GM21447 (cell line): ENCODE measurements at regions not wholly inside any gene's neighbourhood (a gene's known extent, or its start where the extent isn't known, plus 50 kb on each side); places are given as distances from the start of the nearest gene placed in this dataset.

Experiments used
- ATAC-seq: cut with Tn5 transposase; IDR thresholded peaks from one replicate; pipeline ENCODE4 v1.9.1; 2021; ENCODE audit not compliant: unreplicated experiment

DNA sequence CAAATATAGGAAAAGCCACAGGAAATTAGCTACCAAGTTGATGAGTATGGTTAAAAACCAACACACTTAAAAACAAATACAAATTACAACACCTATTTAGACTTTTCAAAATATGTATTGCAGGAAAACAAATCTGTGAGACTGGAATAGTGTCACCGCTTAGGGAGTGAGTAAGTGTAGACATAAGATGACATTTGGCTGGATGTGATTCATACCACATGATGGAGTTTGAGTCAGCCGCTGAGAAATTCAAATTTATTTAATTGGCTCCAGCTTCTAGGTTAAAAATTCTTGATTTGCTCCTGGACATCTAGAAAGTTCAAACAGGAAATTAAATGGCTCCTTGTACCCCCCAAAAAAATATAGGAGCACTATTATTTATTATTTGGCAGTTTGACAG is 531.7 kb downstream of the SLITRK1 start:
- no peak for ATAC-seq

DNA sequence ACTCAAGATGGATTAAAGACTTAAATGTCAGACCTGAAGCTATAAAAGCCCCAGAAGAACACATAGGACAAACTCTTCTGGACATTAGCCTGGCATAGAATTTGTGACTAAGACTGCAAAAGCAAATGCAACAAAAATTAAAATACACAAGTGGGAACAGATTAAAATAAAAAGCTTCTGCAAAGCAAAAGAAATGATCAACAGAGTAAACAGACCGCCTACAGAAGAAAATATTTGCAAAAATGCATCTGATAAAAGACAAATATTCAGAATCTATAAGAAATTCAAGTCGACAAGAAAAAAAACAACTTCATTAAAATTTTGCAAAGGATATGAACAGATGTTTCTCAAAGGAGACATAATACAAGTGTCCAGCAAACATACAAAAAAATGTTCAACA is 537.8 kb downstream of the SLITRK1 start:
- no peak for ATAC-seq

DNA sequence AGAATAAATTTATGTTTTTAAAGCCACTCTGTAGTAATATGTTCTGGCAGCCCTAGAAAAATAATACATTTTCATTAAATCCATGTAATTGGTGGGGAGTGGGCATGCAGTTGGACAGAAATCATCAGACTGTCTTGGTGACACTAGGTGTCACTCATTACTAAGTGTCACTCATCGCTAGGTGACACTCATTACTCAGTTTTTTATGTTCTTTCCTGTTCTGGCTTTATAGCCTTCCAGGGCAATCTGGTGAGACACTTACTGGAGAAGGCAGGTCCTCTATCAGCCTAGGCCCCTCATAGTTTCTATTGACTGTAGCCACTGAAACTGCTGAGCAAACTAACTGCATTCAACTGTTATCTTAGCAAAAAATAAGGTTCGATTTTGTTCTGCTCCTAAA is 542.1 kb downstream of the SLITRK1 start:
- ATAC-seq, result no peak

DNA sequence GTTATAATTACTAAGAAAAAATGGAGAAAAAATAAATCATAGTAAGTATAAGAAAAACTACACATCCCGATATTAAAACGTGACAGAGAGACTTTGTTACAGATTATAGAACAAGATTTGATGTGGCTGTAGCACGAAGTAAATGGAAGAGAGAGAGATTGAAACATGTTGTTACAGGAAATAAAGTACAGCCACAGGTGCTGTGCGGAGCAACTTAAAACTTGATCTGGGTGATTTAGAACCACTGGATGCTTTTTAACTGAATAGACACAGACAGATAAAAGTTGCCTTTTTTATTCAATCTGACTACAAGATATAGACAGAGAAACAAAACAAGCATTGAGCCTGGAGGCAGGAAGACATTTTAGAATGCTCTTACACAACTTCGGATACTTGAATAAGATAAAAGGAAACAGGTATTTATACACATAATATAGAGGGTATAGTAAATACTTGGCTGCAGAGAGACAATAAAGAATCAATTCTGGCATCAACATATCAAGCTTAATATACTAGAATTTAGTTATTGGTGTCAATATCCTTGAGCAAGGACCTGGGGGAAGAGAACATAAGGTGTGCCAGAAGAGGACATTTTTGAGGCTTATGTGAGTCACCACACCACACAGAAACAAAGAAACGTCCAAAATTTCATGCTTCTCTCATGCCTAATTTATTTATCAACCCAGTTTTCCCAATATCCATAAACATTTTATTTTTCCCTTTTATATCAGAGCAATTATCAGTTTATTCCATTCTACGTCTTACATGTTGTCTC is 548.5 kb downstream of the SLITRK1 start:
- no peak for ATAC-seq

DNA sequence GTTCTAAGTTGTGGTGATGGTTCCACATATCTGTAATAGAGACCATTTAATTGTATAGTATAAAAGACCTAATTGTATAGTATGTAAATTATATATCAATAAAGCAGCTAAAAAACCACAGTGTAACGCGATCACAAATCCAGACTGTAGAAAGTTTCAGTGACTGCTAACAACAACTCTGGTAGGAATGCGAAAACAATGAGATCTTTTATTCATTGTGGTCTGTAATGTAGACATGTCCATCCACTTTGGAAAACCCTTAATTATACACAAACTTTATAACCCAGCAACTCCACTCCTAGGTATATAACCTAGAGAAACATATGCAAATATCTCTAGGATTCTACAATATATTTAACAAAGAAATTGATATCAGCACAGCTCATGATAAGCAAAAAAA is 549.5 kb downstream of the SLITRK1 start:
- ATAC-seq, result no peak

DNA sequence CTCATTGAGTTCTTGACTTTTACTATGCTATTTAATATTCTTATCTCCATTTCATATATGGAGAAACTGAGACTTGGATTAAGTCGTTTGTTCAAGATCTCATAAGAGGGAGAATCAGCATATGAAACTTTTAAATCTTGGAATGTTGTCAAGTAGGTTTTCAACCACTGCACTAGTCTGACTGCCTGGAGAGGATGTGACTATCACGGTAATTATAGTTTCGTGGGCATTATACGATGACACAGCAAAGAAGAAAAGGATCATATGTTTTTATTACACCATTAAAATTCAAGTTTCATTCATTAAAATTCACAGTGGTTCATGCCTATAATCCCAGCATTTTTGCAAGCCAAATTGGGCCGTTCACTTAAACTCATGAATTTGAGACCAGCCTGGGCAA is 555.2 kb downstream of the SLITRK1 start:
- ATAC-seq, result no peak

DNA sequence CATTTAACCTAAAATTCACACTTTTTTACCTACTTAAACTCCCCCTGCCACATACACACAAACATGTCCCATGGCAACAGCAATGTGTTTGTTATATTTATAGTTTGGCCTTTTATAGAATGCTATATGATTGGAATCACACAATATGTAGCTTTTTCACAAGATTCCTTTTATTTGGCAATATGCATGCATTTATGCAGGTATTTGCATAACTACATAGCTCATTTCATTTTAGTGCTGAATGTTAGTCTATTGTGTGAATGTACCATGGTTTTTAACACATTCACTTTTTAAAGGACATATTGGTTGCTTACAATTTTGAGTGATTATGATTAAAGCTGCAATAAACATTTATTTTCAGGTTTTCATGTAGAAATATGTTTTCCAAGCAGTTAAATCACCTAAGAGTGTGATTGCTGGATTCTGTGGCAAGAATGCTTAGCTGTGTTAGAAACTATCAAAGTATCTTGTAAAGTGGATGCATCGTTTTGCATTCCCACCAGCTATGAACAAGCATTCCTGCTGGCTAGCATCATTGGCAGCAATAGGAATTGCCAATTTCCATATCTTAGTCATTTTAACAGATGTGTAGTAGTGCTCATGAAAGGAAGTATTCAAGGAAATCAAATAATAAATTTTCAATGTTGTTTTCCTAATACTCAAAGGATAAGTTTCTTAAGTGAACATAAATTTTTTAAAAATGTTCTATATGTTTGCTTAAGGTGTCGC is 557.0 kb downstream of the SLITRK1 start:
- no peak for ATAC-seq

DNA sequence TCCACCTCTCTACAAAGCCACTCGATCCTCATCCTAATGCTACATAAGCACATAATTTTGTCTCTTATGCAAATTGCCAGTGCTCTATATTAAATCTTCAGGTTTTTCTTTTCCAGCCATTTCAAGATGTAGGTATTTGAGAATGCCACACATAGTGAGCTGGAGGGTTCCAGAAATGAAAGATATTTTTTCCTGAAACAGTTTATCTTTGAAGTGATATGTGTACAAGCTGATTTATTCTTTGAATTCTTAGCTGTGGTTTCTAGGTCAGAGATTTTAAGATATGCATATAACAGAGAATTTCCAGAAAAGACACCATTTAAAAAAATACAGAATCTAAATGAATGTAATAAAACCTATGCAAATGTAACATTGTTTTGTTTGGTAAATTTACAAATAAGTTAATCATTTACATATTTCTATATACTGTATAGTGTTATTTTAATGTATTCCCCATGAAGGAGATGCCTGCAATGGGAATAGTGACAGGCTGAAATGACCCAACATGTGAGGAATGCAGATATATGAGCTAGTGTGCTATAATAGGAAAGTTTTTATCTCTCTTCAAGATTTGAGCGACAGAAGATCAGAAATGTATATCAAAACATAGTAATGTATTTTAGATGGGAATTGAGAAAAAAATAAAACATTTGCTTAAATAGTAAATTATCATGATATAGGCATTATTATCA is 570.2 kb downstream of the SLITRK1 start:
- ATAC-seq, result no peak

DNA sequence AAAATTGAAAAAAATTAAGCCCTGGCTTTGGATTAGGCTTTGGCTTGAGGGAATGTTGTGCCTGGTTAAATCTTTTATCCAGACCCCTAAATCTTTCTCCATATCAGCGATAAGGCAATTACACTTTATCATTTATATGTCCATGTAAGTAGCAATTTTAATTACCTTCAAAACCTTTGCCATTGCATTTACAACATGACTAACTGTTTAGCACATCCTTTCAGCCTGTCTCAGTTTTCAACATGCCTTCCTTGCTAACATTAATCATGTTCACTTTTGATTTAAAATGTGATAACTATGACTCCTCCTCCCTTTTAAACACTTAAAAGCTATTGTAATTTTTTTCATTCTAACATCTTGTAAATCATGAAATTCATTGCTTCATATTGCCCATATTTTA is 583.7 kb downstream of the SLITRK1 start:
- no peak for ATAC-seq

DNA sequence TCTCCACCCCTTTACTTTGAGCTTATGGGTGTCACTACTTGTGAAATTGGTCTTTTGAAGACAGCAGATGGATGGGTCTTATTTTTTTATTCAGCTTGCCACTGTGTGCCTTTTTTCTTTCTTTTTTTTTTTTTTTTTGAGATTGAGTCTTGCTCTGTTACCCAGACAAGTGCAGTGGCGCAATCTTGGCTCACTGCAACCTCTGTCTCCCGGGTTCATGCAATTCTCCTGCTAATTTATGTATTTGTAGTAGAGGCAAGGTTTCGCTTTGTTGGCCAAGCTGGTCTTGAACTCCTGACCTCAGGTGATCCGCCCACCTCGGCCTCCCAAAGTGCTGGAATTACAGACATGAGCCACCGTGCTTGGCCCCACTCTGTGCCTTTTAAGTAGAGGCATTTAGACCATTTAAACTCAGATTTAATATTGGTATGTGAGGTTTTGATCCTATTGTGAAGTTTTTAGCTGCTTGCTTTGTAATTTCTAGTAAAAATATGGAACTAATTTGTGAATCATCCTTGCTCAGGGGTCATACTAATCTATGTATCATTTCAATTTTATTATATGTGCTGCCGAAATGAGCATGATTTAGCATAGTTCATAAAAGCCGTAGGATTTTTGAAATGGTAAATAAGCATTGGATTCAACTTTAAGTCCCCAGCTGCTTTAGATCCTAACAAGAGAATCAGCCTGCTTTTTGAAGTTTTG is 584.5 kb downstream of the SLITRK1 start:
- no peak for ATAC-seq

DNA sequence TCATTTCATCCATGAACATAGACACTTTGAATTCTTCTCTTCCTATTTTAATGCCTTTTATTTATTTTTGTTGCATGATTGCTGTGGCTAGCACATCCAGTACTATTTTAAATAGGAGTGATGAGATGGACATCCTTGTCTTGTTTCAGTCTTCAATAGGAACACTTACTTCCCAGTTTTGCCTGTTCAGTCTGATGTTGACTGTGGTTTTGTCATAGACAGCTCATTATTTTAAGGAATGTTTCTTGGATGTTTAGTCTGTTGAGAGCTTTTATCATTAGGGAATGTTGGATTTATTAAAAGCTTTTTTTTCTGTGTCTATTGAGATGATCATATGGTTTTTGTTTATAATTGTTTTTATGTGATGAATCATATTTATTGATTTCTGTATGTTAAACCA is 586.6 kb downstream of the SLITRK1 start:
- ATAC-seq, result no peak

DNA sequence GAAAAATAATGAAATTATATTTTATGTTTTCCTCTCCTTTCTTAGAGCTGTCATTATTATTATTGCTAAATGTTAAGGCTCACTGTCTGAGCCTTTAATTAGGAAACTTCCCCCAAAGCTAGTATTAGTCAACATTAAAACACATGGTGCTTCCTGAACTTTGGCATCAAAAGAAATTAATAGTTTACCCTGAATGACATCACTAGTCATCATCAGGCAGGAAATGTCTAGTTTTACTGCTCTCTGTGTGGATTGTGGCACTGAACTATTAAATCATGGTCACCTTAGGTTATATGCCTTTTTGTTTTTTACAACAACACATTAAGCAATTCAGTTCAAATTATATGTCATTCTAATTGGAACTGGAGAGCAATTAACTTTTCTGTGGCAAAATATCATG is 595.5 kb downstream of the SLITRK1 start:
- no peak for ATAC-seq

DNA sequence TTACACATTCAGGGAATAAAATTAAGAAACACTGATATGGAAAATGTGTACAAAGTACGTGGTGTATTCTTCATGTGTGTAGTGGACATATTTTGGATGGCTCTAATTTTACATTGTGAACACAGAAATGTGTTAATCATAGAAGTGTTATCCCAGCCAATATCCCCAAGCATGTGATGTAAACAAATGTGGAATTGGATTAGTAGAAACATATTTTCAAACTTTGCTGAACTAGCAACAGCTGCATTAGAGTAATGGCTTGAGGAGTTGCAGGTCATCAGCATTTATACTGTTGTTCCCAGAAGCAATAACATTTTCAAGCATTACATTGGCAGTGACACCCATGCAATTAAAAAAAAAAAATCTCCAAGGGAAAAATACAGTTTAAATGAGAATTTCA is 600.6 kb downstream of the SLITRK1 start:
- no peak for ATAC-seq

DNA sequence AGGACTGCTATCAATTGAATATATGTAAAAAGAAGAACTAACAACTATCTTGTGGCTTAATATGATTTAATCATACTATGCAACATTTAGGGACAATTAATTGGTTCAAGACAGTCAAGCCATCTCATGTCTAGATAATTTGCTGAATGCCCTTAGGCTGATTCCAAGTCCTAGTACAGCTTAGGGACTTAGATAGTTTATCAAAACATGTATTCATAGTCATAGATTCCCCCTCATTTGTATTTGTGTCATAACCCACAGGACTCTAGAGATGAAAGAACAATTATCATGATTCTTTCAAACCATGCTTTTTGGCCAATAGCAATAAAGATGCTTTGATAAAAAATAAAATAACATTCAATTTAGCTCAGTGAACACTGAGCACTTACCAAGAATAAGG is 607.6 kb downstream of the SLITRK1 start:
- no peak for ATAC-seq

DNA sequence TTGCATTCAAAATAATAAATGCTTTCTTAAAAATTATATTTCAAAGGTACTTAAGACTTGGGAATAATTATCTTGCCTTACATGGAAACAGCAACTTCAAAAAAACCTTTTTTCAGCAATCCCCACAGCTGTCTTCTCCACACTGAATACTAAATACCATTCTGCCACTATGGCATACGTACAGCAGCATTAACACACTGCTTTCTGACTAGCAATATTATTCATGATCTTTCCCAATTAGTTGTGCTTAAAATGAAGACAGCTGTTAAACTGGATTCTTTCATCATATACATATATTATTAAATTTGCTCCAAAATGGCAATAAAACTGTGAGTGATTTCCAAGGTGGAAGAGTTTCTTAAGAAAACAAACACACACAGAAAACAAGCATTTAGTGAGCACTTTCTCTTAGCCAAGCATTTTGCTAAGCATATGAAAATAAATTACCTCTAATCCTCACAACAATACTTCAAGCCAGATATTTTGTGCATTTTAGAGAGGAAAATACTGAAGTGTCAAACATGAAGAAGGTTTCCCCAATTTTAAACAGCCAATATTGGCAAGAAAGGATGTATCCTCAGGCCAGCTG is 609.5 kb downstream of the SLITRK1 start:
- no peak for ATAC-seq

DNA sequence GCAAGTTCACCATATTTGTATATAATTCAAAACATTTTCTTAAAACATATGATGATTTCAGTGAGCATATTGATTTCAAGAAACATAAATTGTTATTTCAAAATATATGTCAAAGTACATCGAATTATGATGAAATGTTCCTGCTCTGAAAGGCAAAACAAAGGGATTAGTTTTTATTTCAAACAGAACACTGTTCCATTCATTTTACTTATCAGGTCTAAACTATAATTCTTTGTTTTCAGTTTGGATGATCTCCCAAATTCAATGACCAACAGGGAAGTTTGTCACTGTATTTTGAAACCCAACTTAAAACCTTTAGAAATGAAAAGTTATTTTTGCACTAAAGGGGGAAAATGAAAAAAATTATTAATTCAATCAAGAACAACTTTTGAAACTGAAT is 610.2 kb downstream of the SLITRK1 start:
- ATAC-seq, result no peak

DNA sequence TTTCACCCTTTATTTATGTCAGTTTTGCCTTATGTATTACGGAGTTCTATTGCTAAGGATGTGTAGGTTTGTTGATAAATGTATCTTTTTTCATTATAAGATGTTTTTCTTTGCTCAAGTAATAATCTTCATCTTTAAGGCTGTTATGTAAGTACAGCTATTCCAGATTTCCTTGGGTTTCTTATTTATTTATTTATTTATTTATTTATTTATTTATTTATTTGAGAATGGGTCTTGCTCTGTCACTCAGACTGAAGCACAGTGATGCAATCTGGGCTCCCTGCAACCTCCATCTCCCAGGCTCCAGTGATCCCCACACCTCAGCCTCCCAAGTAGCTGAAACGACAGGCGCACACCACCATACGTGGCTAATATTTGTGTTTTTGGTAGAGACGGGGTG is 617.0 kb downstream of the SLITRK1 start:
- no peak for ATAC-seq

DNA sequence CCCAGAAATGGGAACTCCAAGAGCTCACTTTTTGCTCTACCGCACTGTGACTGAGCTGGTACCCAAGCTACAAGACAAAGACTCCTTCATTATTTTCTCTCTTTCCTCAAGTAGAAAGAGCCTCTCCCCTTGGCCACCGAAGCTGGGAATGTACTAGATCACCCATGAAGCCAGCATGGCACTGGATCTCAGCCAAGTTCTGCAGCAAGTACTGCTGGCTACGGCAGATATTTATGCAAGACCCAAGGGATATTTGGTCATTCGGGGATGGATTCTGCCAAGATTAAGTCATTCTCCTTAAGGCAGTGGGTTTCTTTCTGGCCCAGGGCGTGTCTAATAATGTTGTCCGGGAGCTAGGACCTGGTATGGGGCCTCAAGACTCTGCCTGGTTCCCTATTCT is 633.5 kb downstream of the SLITRK1 start:
- ATAC-seq, result no peak

DNA sequence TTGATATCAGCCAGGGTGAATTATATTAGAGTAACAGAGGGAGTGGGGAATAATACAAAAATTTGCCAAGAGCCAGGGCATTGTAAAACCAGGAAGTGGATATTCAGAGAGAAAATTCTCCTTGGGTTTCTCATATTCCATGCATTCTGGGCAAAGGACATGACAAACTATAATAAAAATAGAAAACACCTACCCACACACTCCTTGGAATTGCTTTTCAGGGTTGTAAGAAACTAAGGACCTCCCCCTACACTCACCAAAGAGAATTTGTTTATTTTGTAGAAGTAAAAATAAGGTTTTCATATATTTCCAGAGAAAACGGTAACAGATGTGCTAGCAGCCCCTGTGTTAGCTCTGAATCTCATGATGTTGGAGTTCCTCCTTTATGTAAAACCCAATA is 649.6 kb downstream of the SLITRK1 start:
- ATAC-seq, result no peak

DNA sequence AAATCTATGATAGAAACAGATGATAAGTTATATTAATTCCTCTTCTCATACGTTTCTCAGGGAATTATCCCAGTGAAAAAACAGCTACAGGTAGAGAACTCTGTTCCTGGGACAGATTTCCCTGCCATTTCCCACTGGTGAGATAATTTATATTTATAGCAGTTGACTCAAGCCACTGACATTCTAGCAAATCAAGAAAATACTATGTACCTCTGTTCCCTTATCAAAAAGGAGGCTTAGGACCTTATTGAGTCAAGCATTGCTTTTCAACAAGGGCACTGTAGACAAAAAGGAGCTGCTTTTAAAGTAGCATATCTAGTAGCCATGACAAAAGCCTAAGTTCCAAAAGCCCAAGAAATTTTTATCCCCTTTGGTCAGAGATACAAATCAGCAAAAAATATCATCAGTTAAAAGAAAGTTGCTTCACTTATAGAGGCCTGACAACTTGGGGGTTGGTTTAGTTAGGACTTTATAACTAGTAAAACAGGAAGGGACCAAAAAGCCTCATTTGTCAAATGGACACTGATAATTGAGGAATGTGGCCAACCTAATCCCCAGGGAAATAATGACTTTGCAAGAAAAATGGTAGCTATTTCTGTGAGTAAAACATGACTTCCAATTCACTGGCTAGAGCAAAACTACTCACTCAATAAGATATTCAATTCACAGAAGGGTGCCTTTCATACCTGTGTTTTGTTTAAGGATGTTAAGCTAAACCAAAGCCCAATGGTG is 652.5 kb downstream of the SLITRK1 start:
- no peak for ATAC-seq
